Frontal cortex (tissue), 3 donors: ENCODE measurements at regions not wholly inside any gene's neighbourhood (a gene's known extent, or its start where the extent isn't known, plus 50 kb on each side); places are given as distances from the start of the nearest gene placed in this dataset.
"Not testable (repeated sequence)": the region's sequence is repeated elsewhere in the genome, so short reads cannot be mapped to it uniquely, and the experiment has no call there.

Source experiments
- DNase-seq, 2 donors: peaks; one replicate each; pipeline ENCODE4 v3.0.0; 2012; ENCODE audit warnings: low spot score in 2 of 2
- FAIRE-seq: peaks from 2 replicates; lab custom pipeline; 2012; peaks lifted over from hg19 to GRCh38; lab: Jason Lieb, UNC
- donor health status: control.
- donor health status: control.
- donor health status: control.

- FAIRE-seq, result no peak
- DNase-seq, result no peak
These were observed 200.0 kb upstream of the CFAP20DC start for GRCh38 chr3:59249698-59250361.

GRCh38 chr3:59249004-59249403 lies 199.2 kb upstream of the CFAP20DC start:
- DNase-seq, result peak in 1 of 2 donors; percentile 10
- FAIRE-seq, result no peak

GRCh38 chr3:59247402-59247841 lies 197.6 kb upstream of the CFAP20DC start:
- DNase-seq (no peak), FAIRE-seq (no peak)

- FAIRE-seq (no peak), DNase-seq (no peak)
These were observed 197.0 kb upstream of the CFAP20DC start for GRCh38 chr3:59246719-59247401.

DNA sequence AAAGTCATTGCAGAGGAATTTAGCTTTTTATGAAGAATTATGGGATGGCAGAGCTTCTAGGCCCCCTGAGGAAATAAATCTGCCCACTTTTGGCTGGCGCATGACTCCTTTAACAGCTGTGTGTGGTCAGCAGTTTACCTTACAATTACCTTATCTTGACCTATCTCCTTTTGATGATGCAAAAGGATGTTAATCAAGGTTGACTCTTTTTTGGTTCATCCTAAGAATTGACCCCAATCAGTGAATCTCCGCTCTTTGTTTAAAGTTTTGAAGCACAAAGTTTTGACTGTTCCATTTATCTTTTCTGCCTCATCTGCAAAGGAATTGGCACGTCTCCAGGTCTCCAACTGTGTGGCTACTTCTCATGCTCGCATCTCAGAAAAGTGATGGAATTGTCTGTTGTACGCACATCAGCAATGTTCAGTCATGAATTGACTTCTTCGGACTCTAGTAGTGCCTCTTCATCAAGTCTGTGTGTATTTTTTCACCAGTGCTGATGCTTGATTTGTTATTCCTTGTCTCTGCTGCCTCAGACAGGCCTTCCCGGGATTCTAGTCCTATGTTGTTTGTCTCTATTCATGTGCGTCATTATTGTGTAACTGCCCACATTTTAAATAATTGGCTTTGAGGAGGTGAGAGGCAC lies 196.2 kb upstream of the CFAP20DC start:
- FAIRE-seq (no peak), DNase-seq (no peak)

DNA sequence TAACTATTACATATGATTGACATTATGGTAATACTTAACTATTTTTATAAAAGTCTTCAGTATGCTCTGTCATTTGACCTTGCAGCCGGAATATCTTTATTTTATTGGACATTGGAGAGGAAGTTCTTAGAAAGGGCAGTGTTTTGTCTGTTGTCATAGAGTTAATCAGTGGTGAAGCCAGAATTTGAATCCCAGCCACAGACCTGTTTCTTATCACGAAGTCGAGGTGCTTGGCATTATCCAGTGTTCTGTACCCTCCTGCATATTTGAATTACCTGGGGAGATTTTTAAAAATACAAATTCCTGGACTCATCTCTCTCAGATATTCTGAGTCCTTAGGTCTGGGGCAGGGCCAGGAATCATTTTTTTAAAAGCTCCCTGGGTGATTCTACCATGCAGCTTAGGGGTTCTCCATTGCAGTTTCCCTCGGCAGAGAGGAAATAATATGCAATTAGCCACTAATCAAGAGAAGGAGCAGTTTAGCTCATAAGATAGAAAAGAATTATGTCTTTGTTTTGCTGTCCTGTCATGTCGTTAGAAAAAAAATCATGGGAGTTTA lies 195.6 kb upstream of the CFAP20DC start:
- FAIRE-seq (no peak), DNase-seq (no peak)

GRCh38 chr3:59244343-59244742 lies 194.5 kb upstream of the CFAP20DC start:
- no peak for DNase-seq
- no peak for FAIRE-seq

DNA sequence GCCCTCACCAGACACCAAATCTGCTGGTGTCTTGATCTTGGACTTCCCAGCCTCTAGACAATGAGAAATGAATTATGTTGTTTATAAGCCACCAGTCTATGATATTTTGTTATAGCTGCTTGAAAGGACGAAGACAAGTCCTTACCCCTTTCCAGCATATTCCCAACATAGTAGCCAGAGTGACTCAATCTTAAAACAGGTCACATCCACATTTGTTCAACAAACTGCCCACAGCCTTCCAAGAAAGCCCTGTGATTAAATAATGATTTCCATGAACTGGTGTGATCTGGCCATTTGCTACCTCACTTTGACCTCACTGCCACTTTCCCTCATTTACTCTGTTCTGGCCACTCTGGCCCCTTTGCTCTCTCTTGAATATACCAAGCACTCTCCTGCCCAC lies 193.7 kb upstream of the CFAP20DC start:
- DNase-seq (no peak), FAIRE-seq (no peak)

GRCh38 chr3:59240666-59241255 lies 190.9 kb upstream of the CFAP20DC start:
- no peak for DNase-seq
- FAIRE-seq, result no peak

- DNase-seq, result no peak
- no peak for FAIRE-seq
These were observed 187.3 kb upstream of the CFAP20DC start for GRCh38 chr3:59237121-59237520.

- FAIRE-seq (no peak), DNase-seq (no peak)
These were observed 185.8 kb upstream of the CFAP20DC start for GRCh38 chr3:59235634-59236012.

DNA sequence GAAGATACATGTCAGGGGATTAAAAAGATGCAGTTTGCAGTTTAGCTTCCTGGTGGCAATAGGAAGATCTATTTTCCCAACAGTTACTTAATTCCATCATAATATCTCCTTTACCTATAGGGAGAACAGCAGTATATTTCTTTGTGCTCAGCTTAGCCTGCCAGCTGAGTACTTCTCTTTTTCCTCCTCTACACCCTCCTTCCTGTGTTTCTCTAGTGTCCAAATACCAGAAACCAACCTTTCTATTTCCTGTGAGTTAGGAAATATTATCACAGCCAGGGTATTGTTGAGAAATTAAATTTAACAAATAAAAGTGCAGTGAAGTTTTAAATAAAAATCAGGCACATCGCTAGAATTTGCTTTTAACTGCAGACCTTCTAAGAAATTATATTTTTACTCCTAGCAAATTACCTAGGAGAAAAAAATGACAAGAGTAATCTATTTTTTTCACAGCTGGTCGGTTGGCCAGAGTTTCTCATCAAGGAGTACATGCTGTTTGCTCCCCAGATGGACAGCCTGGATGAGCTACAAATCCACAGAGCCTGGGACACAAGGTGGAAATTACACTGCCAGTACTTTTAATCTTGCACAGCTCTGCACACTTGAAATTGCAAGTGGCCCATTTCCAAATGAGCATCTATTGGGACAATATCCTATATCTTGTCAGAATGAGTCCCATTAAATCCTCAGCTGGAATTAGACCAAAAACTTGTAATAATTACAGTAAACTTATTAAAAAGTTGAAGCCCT lies 185.2 kb upstream of the CFAP20DC start:
- FAIRE-seq (no peak), DNase-seq (no peak)

DNA sequence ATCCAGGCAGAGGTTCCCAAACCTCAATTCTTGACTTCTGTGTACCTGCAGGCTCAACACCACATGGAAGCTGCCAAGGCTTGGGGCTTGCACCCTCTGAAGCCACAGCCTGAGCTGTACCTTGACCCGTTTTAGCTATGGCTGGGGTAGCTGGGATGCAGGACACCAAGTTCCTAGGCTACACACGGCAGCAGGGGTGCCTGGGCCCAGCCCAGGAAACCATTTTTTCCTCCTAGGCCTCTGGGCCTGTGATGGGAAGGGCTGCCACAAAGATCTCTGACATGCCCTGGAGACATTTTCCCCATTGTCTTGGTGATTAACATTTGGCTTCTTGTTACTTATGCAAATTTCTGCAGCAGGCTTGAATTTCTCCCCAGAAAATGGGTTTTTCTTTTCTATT lies 180.6 kb upstream of the CFAP20DC start:
- DNase-seq, FAIRE-seq: not testable (repeated sequence)

DNA sequence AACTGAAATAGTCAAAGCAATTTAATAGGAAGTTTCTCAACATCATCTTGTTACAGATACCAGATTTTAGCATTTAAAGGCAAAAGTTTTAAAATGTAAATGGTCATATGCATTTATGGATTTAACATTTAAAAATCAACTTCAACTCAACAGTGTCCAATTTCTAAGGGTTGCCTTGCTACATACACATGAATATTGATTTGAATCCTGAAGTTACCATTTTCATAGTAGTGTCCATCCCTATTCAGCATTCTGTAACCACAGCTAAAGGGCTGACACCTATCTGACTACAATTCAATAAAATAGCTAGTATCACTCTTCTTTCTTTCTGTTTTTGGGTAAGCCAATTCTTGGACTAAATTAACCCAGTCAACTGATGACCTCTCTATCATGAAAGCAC lies 164.0 kb upstream of the CFAP20DC start:
- FAIRE-seq (no peak), DNase-seq (no peak)

DNA sequence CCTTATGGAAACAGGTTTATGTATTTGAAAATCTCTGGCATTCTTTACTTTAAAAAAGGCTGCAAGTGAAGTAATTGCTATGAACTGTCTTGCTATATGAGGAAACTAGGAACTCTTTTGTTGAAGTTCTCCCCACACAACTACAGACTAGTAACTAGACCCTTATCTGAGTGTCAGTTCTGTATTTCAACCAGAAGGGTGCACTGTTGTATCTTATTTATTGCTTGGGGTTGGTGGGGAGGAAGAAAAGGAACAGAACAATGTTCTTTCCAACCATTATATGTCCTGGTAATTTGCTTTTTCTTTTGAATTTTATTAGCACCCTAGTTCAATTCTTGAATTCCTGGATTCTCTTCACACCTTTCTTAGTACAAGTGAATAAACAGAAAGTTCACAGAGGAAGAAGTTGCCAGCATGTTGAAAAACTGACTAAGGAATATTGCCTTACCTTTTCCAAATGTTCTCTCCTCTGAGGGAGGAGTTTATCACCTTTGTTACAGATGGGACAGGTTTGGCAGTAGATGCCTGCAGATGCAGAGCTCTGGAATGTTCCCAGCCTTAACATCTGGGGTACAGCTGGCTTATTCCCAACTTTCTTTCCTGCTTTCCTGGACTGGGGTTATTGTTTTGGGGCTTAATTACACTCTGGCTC lies 162.4 kb upstream of the CFAP20DC start:
- FAIRE-seq (peak; percentile 87), DNase-seq (peak; percentile 26 to 37)

GRCh38 chr3:59210260-59210659 lies 160.4 kb upstream of the CFAP20DC start:
- DNase-seq, result no peak
- no peak for FAIRE-seq

DNA sequence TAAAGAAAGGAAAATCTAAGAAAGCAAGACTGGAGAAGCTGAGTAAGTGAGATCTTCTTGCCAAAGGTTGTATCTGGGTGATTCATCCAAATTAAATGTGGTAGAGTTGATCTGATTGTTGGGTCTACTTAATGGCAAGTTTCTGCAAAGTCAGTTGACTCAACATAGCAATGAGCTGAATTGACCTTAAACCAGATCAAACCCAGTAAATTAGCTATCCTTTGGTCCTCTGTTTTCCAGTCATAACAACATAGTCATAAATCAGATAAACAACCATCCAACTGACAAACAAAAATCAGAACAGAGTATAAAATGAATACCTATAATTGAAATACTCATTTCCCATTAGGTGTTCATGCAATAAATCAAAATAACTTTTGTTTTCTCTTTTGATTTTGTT lies 142.6 kb upstream of the CFAP20DC start:
- FAIRE-seq, result no peak
- no peak for DNase-seq

DNA sequence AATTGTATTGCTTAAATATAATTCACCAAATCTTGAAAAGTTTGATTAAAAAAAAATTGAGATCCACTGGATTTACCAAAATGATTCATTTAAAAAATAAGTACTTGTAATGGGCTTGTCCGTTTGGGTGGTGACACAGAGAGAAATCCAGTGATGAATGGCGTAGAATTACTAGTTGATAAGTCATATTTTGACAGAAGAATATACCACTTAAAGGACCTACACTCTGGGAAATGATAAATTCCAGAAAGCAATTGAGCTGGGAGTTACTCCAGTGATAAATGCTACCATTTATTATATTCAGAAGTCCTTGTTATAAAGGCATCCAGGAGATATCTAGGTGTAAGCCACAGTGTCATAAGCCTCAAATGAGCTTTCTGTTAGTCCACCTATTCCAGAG lies 141.8 kb upstream of the CFAP20DC start:
- no peak for DNase-seq
- no peak for FAIRE-seq

DNA sequence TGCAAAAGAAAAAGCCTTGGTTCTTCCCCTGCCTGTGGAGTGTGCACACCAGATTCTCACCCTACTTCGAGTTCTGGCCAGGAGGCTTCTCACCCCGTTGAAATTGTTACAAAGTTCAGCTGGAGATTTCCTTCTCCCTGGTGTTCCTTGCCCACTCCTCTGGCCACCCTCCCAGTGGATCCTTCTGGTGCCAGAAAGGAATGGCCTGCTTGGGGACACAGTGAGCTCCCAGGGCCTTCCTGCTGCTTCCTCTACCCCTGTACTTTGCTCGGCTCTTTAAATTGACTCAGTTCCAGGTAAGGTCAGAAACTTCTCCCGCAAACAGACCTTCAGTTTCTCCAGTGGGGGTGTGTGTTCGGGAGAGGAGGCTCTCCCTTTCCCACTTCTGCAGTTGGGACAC lies 140.1 kb upstream of the CFAP20DC start:
- DNase-seq (no peak), FAIRE-seq (no peak)
